ENCODE measurements at regions not wholly inside any gene's neighbourhood (a gene's known extent, or its start where the extent isn't known, plus 50 kb on each side); places are given as distances from the start of the nearest gene placed in this dataset.

DNA sequence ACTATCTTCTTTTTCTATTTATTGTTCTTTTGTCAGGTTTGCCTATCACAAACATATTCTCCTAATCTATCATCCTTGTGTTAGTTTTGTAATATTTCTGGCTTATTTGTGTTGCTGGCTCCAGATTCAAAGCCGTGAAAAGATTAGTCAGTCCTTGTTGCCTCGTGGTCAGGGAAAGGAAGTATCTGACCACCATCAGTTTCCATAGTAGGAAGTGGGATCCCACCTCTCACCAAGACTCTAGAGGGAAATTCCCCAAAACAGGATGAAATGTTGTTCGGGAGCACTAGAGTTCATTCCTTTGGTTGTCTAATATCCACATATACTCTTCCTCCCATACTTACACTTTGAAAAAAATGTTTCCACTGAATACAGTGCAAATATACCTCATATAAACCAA lies 131.0 kb upstream of the HUWE1 start:
- no peak for DNase-seq (ENCODE audit: low read depth)
- TF ChIP-seq POLR2A (IDR thresholded peaks at IDR 0.05; ENCODE audit: extremely low read depth, insufficient read length) (no peak), MAX (IDR thresholded peaks at IDR 0.05; ENCODE audit: low read depth, low read length) (no peak), MYC (IDR thresholded peaks at IDR 0.05; ENCODE audit: low read depth, low read length) (no peak)
- TF ChIP-seq, protein P1, sequence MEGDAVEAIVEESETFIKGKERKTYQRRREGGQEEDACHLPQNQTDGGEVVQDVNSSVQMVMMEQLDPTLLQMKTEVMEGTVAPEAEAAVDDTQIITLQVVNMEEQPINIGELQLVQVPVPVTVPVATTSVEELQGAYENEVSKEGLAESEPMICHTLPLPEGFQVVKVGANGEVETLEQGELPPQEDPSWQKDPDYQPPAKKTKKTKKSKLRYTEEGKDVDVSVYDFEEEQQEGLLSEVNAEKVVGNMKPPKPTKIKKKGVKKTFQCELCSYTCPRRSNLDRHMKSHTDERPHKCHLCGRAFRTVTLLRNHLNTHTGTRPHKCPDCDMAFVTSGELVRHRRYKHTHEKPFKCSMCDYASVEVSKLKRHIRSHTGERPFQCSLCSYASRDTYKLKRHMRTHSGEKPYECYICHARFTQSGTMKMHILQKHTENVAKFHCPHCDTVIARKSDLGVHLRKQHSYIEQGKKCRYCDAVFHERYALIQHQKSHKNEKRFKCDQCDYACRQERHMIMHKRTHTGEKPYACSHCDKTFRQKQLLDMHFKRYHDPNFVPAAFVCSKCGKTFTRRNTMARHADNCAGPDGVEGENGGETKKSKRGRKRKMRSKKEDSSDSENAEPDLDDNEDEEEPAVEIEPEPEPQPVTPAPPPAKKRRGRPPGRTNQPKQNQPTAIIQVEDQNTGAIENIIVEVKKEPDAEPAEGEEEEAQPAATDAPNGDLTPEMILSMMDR (IDR thresholded peaks at IDR 0.05; ENCODE audit: low read depth, low read length), result no peak
- no peak overlapping the region for H3K4me3 ChIP-seq (ENCODE audit: low read depth, low read length)

DNA sequence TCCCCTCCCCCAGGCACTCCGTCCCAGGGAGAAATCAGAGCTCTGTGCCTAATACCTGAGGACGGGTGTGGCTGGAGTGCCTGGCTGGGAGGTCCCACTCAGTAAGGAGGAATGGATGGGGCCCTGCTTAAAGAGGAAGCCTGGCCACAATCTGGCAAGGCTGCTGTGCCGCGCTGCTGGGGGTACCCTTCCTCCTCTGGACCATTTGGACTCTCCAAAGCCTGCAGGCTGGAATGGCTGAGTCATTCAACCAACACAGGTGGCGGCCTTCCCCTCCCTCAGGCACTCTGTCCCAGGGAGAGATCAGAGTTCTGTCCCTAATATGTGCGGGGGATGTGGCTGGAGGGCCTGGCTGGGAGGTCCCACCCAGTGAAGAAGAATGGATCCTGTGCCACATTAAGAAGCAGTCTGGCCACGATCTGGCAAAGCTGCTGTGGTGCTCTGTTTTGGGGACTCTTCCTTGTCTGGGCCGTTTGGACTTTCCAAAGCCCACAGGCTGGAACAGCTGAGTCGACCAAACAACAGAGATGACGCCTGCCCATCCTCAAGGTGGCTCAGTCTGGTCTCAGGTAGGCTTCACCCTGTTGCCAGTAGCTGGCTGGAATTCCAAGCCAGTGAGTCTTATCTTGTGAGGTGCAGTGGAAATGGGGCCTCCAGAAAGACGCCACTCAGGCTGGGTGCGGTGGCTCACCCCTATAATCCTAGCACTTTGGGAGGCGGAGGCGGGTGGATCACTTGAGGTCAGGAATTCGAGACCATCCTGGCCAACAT lies 127.3 kb upstream of the HUWE1 start:
- no peak overlapping the region for H3K4me3 ChIP-seq (ENCODE audit: low read depth, low read length)
- no peak for DNase-seq (ENCODE audit: low read depth)
- TF ChIP-seq, protein P1 (IDR thresholded peaks at IDR 0.05; ENCODE audit: low read depth, low read length), result no peak
- TF ChIP-seq MYC (IDR thresholded peaks at IDR 0.05; ENCODE audit: low read depth, low read length), result no peak
- no peak for TF ChIP-seq MAX (IDR thresholded peaks at IDR 0.05; ENCODE audit: low read depth, low read length)
- no peak for TF ChIP-seq POLR2A (IDR thresholded peaks at IDR 0.05; ENCODE audit: extremely low read depth, insufficient read length)

GRCh38 chrX:53798281-53798680 lies 111.8 kb upstream of the HUWE1 start:
- H3K4me3 ChIP-seq (ENCODE audit: low read depth, low read length), result no peak overlapping the region
- TF ChIP-seq POLR2A (IDR thresholded peaks at IDR 0.05; ENCODE audit: extremely low read depth, insufficient read length) (no peak), MYC (IDR thresholded peaks at IDR 0.05; ENCODE audit: low read depth, low read length) (no peak), MAX (IDR thresholded peaks at IDR 0.05; ENCODE audit: low read depth, low read length) (no peak)
- TF ChIP-seq, protein P1 (IDR thresholded peaks at IDR 0.05; ENCODE audit: low read depth, low read length), result no peak
- no peak for DNase-seq (ENCODE audit: low read depth)

- TF ChIP-seq MYC (IDR thresholded peaks at IDR 0.05; ENCODE audit: low read depth, low read length) (no peak), MAX (IDR thresholded peaks at IDR 0.05; ENCODE audit: low read depth, low read length) (no peak), POLR2A (IDR thresholded peaks at IDR 0.05; ENCODE audit: extremely low read depth, insufficient read length) (no peak)
- TF ChIP-seq, protein P1 (IDR thresholded peaks at IDR 0.05; ENCODE audit: low read depth, low read length), result no peak
- peak; percentile 2 for DNase-seq (ENCODE audit: low read depth)
- H3K4me3 ChIP-seq (ENCODE audit: low read depth, low read length), result no peak overlapping the region
These were observed 109.1 kb upstream of the HUWE1 start for GRCh38 chrX:53795576-53795975.

- TF ChIP-seq MYC (IDR thresholded peaks at IDR 0.05; ENCODE audit: low read depth, low read length), result no peak
- no peak for TF ChIP-seq MAX (IDR thresholded peaks at IDR 0.05; ENCODE audit: low read depth, low read length)
- TF ChIP-seq POLR2A (IDR thresholded peaks at IDR 0.05; ENCODE audit: extremely low read depth, insufficient read length), result no peak
- TF ChIP-seq, protein P1 (IDR thresholded peaks at IDR 0.05; ENCODE audit: low read depth, low read length), result no peak
- H3K4me3 ChIP-seq (ENCODE audit: low read depth, low read length), result no peak overlapping the region
- DNase-seq (ENCODE audit: low read depth), result no peak
These were observed 107.7 kb upstream of the HUWE1 start for GRCh38 chrX:53794181-53794580.

Measured in NB4 (cell line).